SU-DHL-6 (cell line): ENCODE measurements at regions not wholly inside any gene's neighbourhood (a gene's known extent, or its start where the extent isn't known, plus 50 kb on each side); places are given as distances from the start of the nearest gene placed in this dataset.

ENCODE experiments used
- CTCF ChIP-seq: fragments of 200-600 bp; sonication (generic); IDR thresholded peaks from one replicate; pipeline ENCODE4 v1.5.1; 2017; ENCODE audit warnings: antibody characterized with exemption, mild to moderate bottlenecking, low read length, moderate library complexity; ENCODE audit not compliant: insufficient read depth, poor library complexity, severe bottlenecking
- EZH2phosphoT487 ChIP-seq: fragments of 200-600 bp; sonication (generic), shearing (Covaris generic); conservative IDR thresholded peaks from 2 replicates; pipeline ENCODE4 v1.6.1; 2018; ENCODE audit warnings: mild to moderate bottlenecking, antibody characterized with exemption, low read length, moderate library complexity, mixed read lengths

- TF ChIP-seq CTCF = no peak
- TF ChIP-seq EZH2phosphoT487 = no peak
Observed at GRCh38 chr2:142310530-142310929, 179.7 kb upstream of the LRP1B start.
